Activated naive CD4-positive, alpha-beta T cell treated with anti-CD3 and anti-CD28 coated beads, Interleukin-2, amount 50 U/mL, for 72 hours (primary cell): ENCODE measurements at regions not wholly inside any gene's neighbourhood (a gene's known extent, or its start where the extent isn't known, plus 50 kb on each side); places are given as distances from the start of the nearest gene placed in this dataset.

Source experiments
- ATAC-seq, 2 donors: fragments of 150-1000 bp; cut with Tn5 transposase; 2 replicates each; pipeline ENCODE4 v1.10.0; 2021; ENCODE audit warnings: mild to moderate bottlenecking in 2 of 2, moderate library complexity in 2 of 2
- DNase-seq, 2 donors: peaks; one replicate each; pipeline ENCODE4 v3.0.0; 2021 to 2022; ENCODE audit warnings: low spot score in 2 of 2
- H3K27ac Mint-ChIP-seq, 2 donors: one replicate each; pipeline ENCODE4 v1.8.0; 2022; ENCODE audit warnings: mild to moderate bottlenecking in 2 of 2, mixed read lengths in 2 of 2
- H3K36me3 Mint-ChIP-seq, 2 donors: one replicate each; pipeline ENCODE4 v1.8.0; 2022; ENCODE audit warnings: mixed read lengths in 2 of 2
- H3K9me3 Mint-ChIP-seq, 2 donors: one replicate each; pipeline ENCODE4 v1.8.0; 2022; ENCODE audit warnings: mixed read lengths in 2 of 2

DNA sequence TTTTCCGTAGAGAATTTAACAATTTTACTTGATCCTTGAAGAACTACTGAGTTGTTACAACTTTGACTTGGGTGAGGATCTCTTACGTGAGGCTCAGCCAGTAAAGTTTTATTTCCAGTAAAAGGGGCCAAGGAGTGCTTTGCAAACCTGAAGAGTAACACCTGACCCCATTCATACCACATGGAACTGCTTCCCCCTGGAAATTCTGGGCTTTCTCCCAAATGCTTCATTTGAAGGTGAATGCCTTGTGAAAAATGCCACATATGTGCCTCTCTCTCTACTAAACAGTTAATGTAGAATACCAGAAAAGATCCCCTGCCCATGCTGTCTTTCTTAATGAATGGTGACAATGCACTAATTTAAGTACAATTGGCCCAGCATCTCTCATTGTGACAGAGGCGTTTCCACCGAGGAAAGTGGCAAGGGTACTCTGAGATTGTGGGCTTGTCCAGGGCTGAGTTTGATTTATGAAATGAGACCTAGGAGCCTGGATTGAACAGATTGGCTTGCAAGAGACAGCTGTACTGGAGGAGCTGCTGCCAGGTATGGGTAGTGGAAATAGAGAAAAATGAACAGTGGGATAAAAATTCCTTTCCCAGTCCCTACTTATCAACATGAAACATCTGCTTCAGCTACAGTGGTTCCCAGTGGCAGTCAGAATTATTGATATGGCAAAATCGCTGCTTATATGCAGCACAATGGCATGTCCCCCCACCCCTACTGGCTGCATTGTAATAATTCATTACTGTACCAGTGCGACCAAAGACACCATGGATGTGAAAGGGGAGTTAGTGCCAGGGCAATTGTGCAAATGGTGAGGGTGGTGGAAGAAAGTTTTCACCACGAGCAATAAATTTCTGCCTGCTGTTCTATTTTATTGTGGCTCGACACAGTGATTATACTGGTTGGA lies 843.7 kb upstream of the WWC1 start:
- H3K9me3 Mint-ChIP-seq: peaks cover 0 to 4% of the 10 kb centered on the region in 2 donors
- no peaks in the 10 kb centered on the region for H3K36me3 Mint-ChIP-seq
- ATAC-seq (no peak), DNase-seq (no peak)
- H3K27ac Mint-ChIP-seq: no peak overlapping the region

DNA sequence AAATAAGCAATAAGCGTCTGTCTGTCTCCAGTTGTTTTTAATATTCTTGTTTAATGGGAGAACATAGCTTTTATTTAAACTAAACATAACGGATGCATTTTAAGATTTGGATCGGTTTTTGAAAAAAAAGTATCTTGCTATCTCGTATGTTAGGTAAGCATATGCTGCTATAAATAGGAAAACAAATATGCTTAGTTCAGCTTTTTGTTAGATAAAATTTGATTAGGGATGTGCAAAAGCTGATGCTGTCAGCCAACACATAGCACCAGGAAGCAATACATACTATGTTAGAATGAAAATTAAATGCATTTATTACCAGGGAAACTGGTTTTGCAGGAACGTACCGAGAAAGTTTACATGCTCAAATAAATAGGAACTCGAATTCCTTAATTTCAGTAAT lies 843.1 kb upstream of the WWC1 start:
- H3K9me3 Mint-ChIP-seq: peaks cover 0 to 4% of the 10 kb centered on the region in 2 donors
- DNase-seq (no peak), ATAC-seq (no peak)
- H3K36me3 Mint-ChIP-seq: no peaks in the 10 kb centered on the region
- no peak overlapping the region for H3K27ac Mint-ChIP-seq

DNA sequence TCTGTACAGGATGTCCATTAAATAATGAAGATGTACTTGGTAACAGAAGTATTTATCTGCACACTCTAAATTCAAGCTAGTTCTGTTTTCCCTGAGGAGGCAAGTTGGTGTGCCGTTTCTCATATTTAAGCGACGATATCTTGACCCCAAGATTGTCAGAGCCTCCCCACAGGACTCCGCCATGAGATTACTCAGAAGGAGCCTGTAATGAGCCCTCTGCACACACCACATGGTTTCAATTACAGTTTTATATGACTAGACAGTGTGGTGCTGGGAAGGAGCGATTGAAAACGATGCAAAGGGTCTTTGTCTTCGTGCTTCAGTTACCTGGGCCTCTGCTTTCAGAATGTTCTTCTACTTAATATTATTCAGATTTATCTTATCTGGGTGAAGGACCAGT lies 840.4 kb upstream of the WWC1 start:
- DNase-seq (no peak), ATAC-seq (no peak)
- Mint-ChIP-seq H3K27ac (no peak overlapping the region), H3K9me3 (peaks cover 0 to 12% of the 10 kb centered on the region in 2 donors), H3K36me3 (no peaks in the 10 kb centered on the region)

DNA sequence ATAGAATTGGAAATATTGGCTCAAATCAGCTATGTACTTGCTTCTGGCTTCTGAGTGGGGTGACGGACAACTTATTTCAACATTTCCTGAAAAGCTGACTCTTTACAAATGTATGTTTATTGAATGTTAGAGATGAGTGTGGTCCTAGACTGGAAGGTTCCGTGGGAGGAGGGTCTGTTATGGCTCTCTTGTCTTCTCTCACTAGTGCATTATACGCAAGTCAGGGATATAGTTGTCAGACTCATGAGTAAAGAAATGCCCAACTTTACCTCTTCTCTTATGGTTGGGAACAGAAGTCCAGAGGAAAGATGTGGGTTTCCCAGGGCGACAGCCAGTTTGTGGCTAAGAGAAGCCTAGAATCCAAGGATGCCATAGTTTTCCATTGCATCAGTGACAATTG lies 839.3 kb upstream of the WWC1 start:
- Mint-ChIP-seq H3K9me3 (peaks cover 0 to 12% of the 10 kb centered on the region in 2 donors), H3K36me3 (no peaks in the 10 kb centered on the region), H3K27ac (no peak overlapping the region)
- ATAC-seq (no peak), DNase-seq (no peak)

GRCh38 chr5:167453246-167454030 lies 838.0 kb upstream of the WWC1 start:
- Mint-ChIP-seq H3K9me3 (peaks cover 5 to 16% of the 10 kb centered on the region in 2 donors), H3K36me3 (no peaks in the 10 kb centered on the region), H3K27ac (no peak overlapping the region)
- ATAC-seq (no peak), DNase-seq (no peak)

GRCh38 chr5:167458412-167458811 lies 833.0 kb upstream of the WWC1 start:
- no peak for ATAC-seq
- no peak for DNase-seq
- peaks cover 12 to 16% of the 10 kb centered on the region in 2 donors for H3K9me3 Mint-ChIP-seq
- peaks cover 0 to 4% of the 10 kb centered on the region in 2 donors for H3K36me3 Mint-ChIP-seq
- H3K27ac Mint-ChIP-seq: no peak overlapping the region

DNA sequence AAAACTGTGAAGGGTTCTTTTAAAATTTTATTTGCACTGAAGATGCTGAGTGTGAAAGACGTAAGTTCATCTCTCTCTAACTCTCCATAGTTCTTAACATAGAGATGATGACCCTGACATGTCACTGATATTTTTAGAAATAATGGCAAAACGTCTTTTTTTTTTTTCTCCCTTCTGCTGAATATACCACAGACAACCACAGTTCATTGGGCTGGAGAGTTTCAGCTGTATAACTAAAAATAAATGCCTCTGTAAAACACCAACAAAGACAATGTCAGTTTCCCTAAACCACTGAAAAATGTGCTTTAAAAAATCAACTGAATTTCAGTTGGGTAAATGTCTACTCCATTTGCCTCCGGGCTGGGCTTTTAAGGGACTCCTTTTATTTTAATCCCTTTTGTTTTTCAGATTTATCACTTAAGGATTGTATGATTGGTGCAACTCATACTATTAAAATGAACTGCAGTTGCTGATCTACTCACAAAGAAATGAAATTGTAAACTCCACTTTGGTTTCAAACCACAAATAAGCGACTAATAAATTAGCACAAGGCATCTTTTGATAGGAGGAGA lies 830.9 kb upstream of the WWC1 start:
- H3K36me3 Mint-ChIP-seq: peaks cover 0 to 4% of the 10 kb centered on the region in 2 donors
- no peak overlapping the region for H3K27ac Mint-ChIP-seq
- peaks cover 13 to 18% of the 10 kb centered on the region in 2 donors for H3K9me3 Mint-ChIP-seq
- DNase-seq: no peak
- ATAC-seq: no peak

DNA sequence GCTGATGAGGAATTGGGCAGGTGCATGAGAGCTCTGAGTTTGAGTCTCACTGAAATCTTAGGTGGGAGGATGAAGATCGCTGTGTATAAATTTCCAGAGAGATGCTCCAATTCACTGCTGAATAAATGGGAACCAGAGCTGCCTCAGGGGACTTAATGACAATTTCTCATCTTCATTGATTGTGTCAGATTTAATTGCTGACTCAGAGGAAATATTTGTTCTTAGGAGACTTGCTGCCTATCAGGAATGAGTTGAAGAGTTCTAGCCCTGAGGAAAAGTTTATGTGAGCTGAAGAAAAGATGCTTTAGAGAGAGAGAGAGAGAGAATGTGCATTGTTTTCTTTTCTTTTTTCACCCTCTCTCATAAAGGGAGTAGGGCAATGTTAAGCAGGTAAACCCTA lies 827.5 kb upstream of the WWC1 start:
- peaks cover 13 to 18% of the 10 kb centered on the region in 2 donors for H3K9me3 Mint-ChIP-seq
- H3K27ac Mint-ChIP-seq: no peak overlapping the region
- DNase-seq: no peak
- H3K36me3 Mint-ChIP-seq: peaks cover 0 to 4% of the 10 kb centered on the region in 2 donors
- ATAC-seq: no peak

- ATAC-seq (no peak), DNase-seq (no peak)
- H3K9me3 Mint-ChIP-seq: peaks cover 13 to 18% of the 10 kb centered on the region in 2 donors
- no peak overlapping the region for H3K27ac Mint-ChIP-seq
- peaks cover 0 to 4% of the 10 kb centered on the region in 2 donors for H3K36me3 Mint-ChIP-seq
Measured at GRCh38 chr5:167466992-167467391, 824.5 kb upstream of the WWC1 start.

GRCh38 chr5:167472566-167473108 lies 818.8 kb upstream of the WWC1 start:
- Mint-ChIP-seq H3K9me3 (no peaks in the 10 kb centered on the region), H3K27ac (no peak overlapping the region), H3K36me3 (no peaks in the 10 kb centered on the region)
- ATAC-seq (no peak), DNase-seq (no peak)

- no peak for ATAC-seq
Measured at GRCh38 chr5:167478188-167478587, 813.3 kb upstream of the WWC1 start.

GRCh38 chr5:167479779-167480178 lies 811.7 kb upstream of the WWC1 start:
- no peak for ATAC-seq
- H3K27ac Mint-ChIP-seq: no peak overlapping the region

More at GRCh38 chr5:167478188-167478587, 813.3 kb upstream of the WWC1 start:
- DNase-seq: no peak
- no peaks in the 10 kb centered on the region for H3K36me3 Mint-ChIP-seq
- H3K9me3 Mint-ChIP-seq: peaks cover 0 to 8% of the 10 kb centered on the region in 2 donors
- H3K27ac Mint-ChIP-seq: no peak overlapping the region

DNA sequence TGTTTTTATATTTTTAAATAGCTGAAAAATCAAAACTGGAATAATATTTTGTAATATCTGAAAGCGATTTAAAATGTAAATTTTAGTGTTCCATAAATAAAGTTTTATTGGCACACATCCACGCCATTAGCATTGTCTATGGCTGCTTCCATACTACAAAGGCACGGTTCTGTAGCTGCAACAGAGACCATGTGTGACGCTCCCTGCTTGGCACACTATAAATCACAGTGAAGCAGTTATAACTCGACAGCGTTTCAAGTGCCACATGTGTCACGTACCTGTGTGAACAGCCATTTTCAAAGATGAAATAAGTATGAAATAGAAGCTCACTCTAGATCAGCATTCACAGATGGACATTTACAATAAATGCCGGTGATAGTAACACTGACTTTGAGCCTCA lies 810.1 kb upstream of the WWC1 start:
- peaks cover 6 to 15% of the 10 kb centered on the region in 2 donors for H3K9me3 Mint-ChIP-seq
- H3K27ac Mint-ChIP-seq: no peak overlapping the region
- DNase-seq: no peak
- no peak for ATAC-seq
- no peaks in the 10 kb centered on the region for H3K36me3 Mint-ChIP-seq

More at GRCh38 chr5:167479779-167480178, 811.7 kb upstream of the WWC1 start:
- no peak for DNase-seq
- H3K9me3 Mint-ChIP-seq: peaks cover 6 to 15% of the 10 kb centered on the region in 2 donors
- no peaks in the 10 kb centered on the region for H3K36me3 Mint-ChIP-seq

- Mint-ChIP-seq H3K27ac (no peak overlapping the region), H3K36me3 (no peaks in the 10 kb centered on the region), H3K9me3 (peaks cover 10 to 15% of the 10 kb centered on the region in 2 donors)
- ATAC-seq (no peak), DNase-seq (no peak)
Measured at GRCh38 chr5:167482555-167482954, 808.9 kb upstream of the WWC1 start.

DNA sequence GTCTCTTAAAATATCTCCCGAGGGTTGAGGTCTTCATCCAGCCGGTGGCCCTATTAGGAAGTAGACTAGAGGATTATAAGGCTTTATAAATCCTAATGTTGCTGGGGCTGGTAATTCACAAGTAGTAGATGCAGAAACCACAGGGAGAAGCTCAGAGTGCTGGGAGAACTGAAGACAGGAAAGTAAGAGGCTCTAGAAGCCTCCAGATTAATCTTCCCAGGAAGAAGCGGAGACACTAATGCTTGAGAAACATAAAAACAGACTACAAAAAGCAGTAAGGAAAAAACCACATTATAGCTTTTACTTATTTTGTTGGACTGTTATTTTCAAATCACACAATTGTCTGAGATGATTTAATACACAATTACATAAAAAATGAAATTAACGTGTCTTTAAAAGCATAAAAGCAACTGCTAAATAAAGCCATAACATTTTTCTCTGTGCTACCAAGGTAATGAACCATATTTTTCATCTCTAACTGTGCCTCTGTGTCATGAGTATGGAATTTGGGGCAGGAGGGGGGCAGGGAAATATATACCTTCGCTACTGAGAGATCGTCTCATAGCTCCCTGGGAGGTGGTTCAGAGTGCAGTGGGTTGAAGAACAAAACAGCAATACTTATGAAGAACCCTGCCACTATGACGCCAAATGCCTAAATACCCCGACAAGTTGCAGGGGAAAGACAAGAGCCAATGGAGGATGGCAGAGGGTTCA lies 806.2 kb upstream of the WWC1 start:
- Mint-ChIP-seq H3K27ac (no peak overlapping the region), H3K36me3 (no peaks in the 10 kb centered on the region), H3K9me3 (peaks cover 25 to 26% of the 10 kb centered on the region in 2 donors)
- DNase-seq (no peak), ATAC-seq (no peak)

GRCh38 chr5:167488371-167488770 lies 803.1 kb upstream of the WWC1 start:
- no peak for ATAC-seq
- Mint-ChIP-seq H3K27ac (no peak overlapping the region), H3K36me3 (no peaks in the 10 kb centered on the region), H3K9me3 (peaks cover 19 to 26% of the 10 kb centered on the region in 2 donors)
- DNase-seq: no peak
